HG03378 (cell line): ENCODE measurements at regions not wholly inside any gene's neighbourhood (a gene's known extent, or its start where the extent isn't known, plus 50 kb on each side); places are given as distances from the start of the nearest gene placed in this dataset.
A peak's percentile ranks its signal among the peaks of the same experiment; 100 is the strongest.

Source experiments
- ATAC-seq: cut with Tn5 transposase; IDR thresholded peaks from one replicate; pipeline ENCODE4 v1.9.1; 2021; ENCODE audit warnings: mild to moderate bottlenecking, moderate library complexity; ENCODE audit not compliant: unreplicated experiment

GRCh38 chr5:8871446-8871845 lies 674.4 kb downstream of the SEMA5A start:
- no peak for ATAC-seq

- ATAC-seq: no peak
Measured at GRCh38 chr5:8875722-8876121, 670.2 kb downstream of the SEMA5A start.

GRCh38 chr5:8879248-8879647 lies 666.6 kb downstream of the SEMA5A start:
- no peak for ATAC-seq

GRCh38 chr5:8884029-8884428 lies 661.8 kb downstream of the SEMA5A start:
- no peak for ATAC-seq

- ATAC-seq: no peak
Measured at GRCh38 chr5:8892926-8893325, 652.9 kb downstream of the SEMA5A start.

- no peak for ATAC-seq
Measured at GRCh38 chr5:8894031-8894430, 651.8 kb downstream of the SEMA5A start.

GRCh38 chr5:8895062-8895461 lies 650.8 kb downstream of the SEMA5A start:
- ATAC-seq: no peak

GRCh38 chr5:8895599-8895998 lies 650.3 kb downstream of the SEMA5A start:
- no peak for ATAC-seq

- no peak for ATAC-seq
Measured at GRCh38 chr5:8897316-8897715, 648.6 kb downstream of the SEMA5A start.

GRCh38 chr5:8905021-8905420 lies 640.9 kb downstream of the SEMA5A start:
- ATAC-seq: no peak

GRCh38 chr5:8906303-8906967 lies 639.4 kb downstream of the SEMA5A start:
- ATAC-seq: no peak

- ATAC-seq: no peak
Measured at GRCh38 chr5:8907168-8907868, 638.6 kb downstream of the SEMA5A start.

GRCh38 chr5:8908055-8908683 lies 637.7 kb downstream of the SEMA5A start:
- peak; percentile 67 for ATAC-seq

GRCh38 chr5:8912106-8912505 lies 633.8 kb downstream of the SEMA5A start:
- ATAC-seq: no peak

GRCh38 chr5:8913522-8913921 lies 632.4 kb downstream of the SEMA5A start:
- no peak for ATAC-seq

- ATAC-seq: no peak
Measured at GRCh38 chr5:8919096-8919495, 626.8 kb downstream of the SEMA5A start.

GRCh38 chr5:8923526-8923925 lies 622.3 kb downstream of the SEMA5A start:
- no peak for ATAC-seq

GRCh38 chr5:8924054-8924793 lies 621.7 kb downstream of the SEMA5A start:
- no peak for ATAC-seq

GRCh38 chr5:8930021-8930420 lies 615.9 kb downstream of the SEMA5A start:
- no peak for ATAC-seq

GRCh38 chr5:8934455-8934854 lies 611.4 kb downstream of the SEMA5A start:
- ATAC-seq: no peak

GRCh38 chr5:8940934-8941333 lies 604.9 kb downstream of the SEMA5A start:
- no peak for ATAC-seq

- ATAC-seq: no peak
Measured at GRCh38 chr5:8943301-8943700, 602.6 kb downstream of the SEMA5A start.
